GM12875 (cell line): ENCODE measurements at regions not wholly inside any gene's neighbourhood (a gene's known extent, or its start where the extent isn't known, plus 50 kb on each side); places are given as distances from the start of the nearest gene placed in this dataset.

Source experiments
- H3K4me3 ChIP-seq: one replicate; pipeline ENCODE4 v1.5.1; 2011; ENCODE audit warnings: low read depth, low read length, control low read depth
- CTCF ChIP-seq: IDR thresholded peaks from 2 replicates; pipeline ENCODE4 v1.5.1; 2011; ENCODE audit warnings: low read depth, mild to moderate bottlenecking, control low read depth, inconsistent platforms, low read length, moderate library complexity, borderline replicate concordance; ENCODE audit not compliant: insufficient read depth

- no peak overlapping the region for H3K4me3 ChIP-seq
- no peak for TF ChIP-seq CTCF
Observed at GRCh38 chr6:113736978-113737377, 120.2 kb upstream of the MARCKS start.

- H3K4me3 ChIP-seq: no peak overlapping the region
- TF ChIP-seq CTCF: no peak
Observed at GRCh38 chr6:113739041-113739655, 118.0 kb upstream of the MARCKS start.

- no peak for TF ChIP-seq CTCF
Observed at GRCh38 chr6:113741651-113742050, 115.5 kb upstream of the MARCKS start.

GRCh38 chr6:113742342-113742741 is 114.8 kb upstream of the MARCKS start:
- no peak for TF ChIP-seq CTCF

More at GRCh38 chr6:113741651-113742050, 115.5 kb upstream of the MARCKS start:
- H3K4me3 ChIP-seq: no peak overlapping the region

GRCh38 chr6:113744861-113745260 is 112.3 kb upstream of the MARCKS start:
- H3K4me3 ChIP-seq: no peak overlapping the region
- no peak for TF ChIP-seq CTCF

More at GRCh38 chr6:113742342-113742741, 114.8 kb upstream of the MARCKS start:
- no peak overlapping the region for H3K4me3 ChIP-seq

- no peak overlapping the region for H3K4me3 ChIP-seq
Observed at GRCh38 chr6:113750151-113750855, 106.8 kb upstream of the MARCKS start.

More at GRCh38 chr6:113750151-113750855, 106.8 kb upstream of the MARCKS start:
- TF ChIP-seq CTCF: no peak
